Erythroblast (primary cell): ENCODE measurements at regions not wholly inside any gene's neighbourhood (a gene's known extent, or its start where the extent isn't known, plus 50 kb on each side); places are given as distances from the start of the nearest gene placed in this dataset.

Experiments
- GATA1 ChIP-seq: IDR thresholded peaks from 2 replicates; pipeline ENCODE4 v1.6.1; 2011; ENCODE audit warnings: low read depth, mild to moderate bottlenecking, control low read depth, low read length, moderate library complexity
- POLR2A ChIP-seq: IDR thresholded peaks from 2 replicates; pipeline ENCODE4 v1.6.1; 2011; ENCODE audit warnings: mild to moderate bottlenecking, low read length

GRCh38 chr17:77306048-77306789 is 165.4 kb downstream of the SEC14L1 start:
- no peak for TF ChIP-seq POLR2A
- no peak for TF ChIP-seq GATA1
